Stomach (tissue), 8 donors: ENCODE measurements at regions not wholly inside any gene's neighbourhood (a gene's known extent, or its start where the extent isn't known, plus 50 kb on each side); places are given as distances from the start of the nearest gene placed in this dataset.

Experiments
- DNase-seq, 2 donors: peaks; one replicate each; pipeline versions ENCODE4 v3.0.0 to v3.0.0-alpha.2; 2013 to 2019
- H3K27ac ChIP-seq, 5 donors: fragments of 200-600 bp in 4 of 5; sonication (generic) in 4 of 5; one replicate each; pipeline ENCODE4 v1.5.1; 2013 to 2019; ENCODE audit warnings: mild to moderate bottlenecking in 1 of 5, moderate library complexity in 1 of 5
- H3K27me3 ChIP-seq, 3 donors: fragments of 200-600 bp; sonication (generic); one replicate each; pipeline ENCODE4 v1.5.1; 2017 to 2019; ENCODE audit warnings: mixed run types in 1 of 3
- H3K36me3 ChIP-seq, 4 donors: fragments of 200-600 bp; sonication (generic); 1 replicate in 3 of 4; 2 replicates in 1 of 4; pipeline ENCODE4 v1.5.1; 2016 to 2019
- H3K4me1 ChIP-seq, 4 donors: fragments of 200-600 bp; sonication (generic); one replicate each; pipeline ENCODE4 v1.5.1; 2016 to 2019
- H3K4me3 ChIP-seq, 4 donors: fragments of 200-600 bp; sonication (generic) in 3 of 4; one replicate each; pipeline ENCODE4 v1.5.1; 2016 to 2019; ENCODE audit warnings: mild to moderate bottlenecking in 1 of 4
- H3K9me3 ChIP-seq, 4 donors: fragments of 200-600 bp; sonication (generic); one replicate each; pipeline ENCODE4 v1.5.1; 2016 to 2019
- EP300 ChIP-seq: sonication (generic); formaldehyde crosslinking; IDR thresholded peaks from one replicate; pipeline ENCODE4 v1.6.1; 2017; ENCODE audit warnings: antibody characterized with exemption
- POLR2A ChIP-seq, 4 donors: fragments of 450-650 bp; IDR thresholded peaks; one replicate each; pipeline ENCODE4 v1.6.1; 2016; ENCODE audit warnings: antibody characterized with exemption in 4 of 4, control low read depth in 2 of 4, mild to moderate bottlenecking in 1 of 4, moderate library complexity in 1 of 4
- POLR2AphosphoS5 ChIP-seq, 3 donors: sonication (generic); formaldehyde crosslinking; IDR thresholded peaks; one replicate each; pipeline ENCODE4 v1.6.1; 2016; ENCODE audit warnings: antibody characterized with exemption in 3 of 3
- WGBS, 5 donors: extraction: QIAGEN DNeasy Blood & Tissue Kit in 3 of 5; methylation state at CpG; one replicate each; pipeline versions ENCODE4 v1.1.5 to v1.1.7; 2013 to 2018; 5-methylcytosine and 5-hydroxymethylcytosine counted together
- intact Hi-C: fragments of 100-400 bp; cut with DNase I; formaldehyde crosslinking; loops from one replicate; pipeline ENCODE4 v1.15.1; 2023; ENCODE audit warnings: low total_unique reads
- TF ChIP-seq, protein P1 (sequence below), 7 experiments: fragments of 450-650 bp in 4 of 7; fragments of 200-600 bp in 3 of 7; sonication (generic) in 3 of 7; IDR thresholded peaks; one replicate each; pipeline ENCODE4 v1.5.1; 2016 to 2019; ENCODE audit warnings: antibody characterized with exemption in 7 of 7, control low read depth in 2 of 7, mild to moderate bottlenecking in 1 of 7
- donor health status: healthy with polysubstance abuse.
- donor health status: Bipolar disorder and iron deficiency.
- donor health status: healthy.

- DNase-seq: no peak
- TF ChIP-seq EP300 (no peak), POLR2AphosphoS5 (IDR thresholded peaks at IDR 0.05) (no peak), POLR2A (IDR thresholded peaks at IDR 0.05) (no peak)
- TF ChIP-seq, protein P1, sequence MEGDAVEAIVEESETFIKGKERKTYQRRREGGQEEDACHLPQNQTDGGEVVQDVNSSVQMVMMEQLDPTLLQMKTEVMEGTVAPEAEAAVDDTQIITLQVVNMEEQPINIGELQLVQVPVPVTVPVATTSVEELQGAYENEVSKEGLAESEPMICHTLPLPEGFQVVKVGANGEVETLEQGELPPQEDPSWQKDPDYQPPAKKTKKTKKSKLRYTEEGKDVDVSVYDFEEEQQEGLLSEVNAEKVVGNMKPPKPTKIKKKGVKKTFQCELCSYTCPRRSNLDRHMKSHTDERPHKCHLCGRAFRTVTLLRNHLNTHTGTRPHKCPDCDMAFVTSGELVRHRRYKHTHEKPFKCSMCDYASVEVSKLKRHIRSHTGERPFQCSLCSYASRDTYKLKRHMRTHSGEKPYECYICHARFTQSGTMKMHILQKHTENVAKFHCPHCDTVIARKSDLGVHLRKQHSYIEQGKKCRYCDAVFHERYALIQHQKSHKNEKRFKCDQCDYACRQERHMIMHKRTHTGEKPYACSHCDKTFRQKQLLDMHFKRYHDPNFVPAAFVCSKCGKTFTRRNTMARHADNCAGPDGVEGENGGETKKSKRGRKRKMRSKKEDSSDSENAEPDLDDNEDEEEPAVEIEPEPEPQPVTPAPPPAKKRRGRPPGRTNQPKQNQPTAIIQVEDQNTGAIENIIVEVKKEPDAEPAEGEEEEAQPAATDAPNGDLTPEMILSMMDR (IDR thresholded peaks at IDR 0.05): no peak
- 54 to 72% (median 70%) methylated on average over 1 of the region's 1 CpG for WGBS, 5 donors
- no peak overlapping the region for H3K4me3 ChIP-seq
- intact Hi-C loops: no loop called here
- H3K4me1 ChIP-seq: no peaks in the 10 kb centered on the region
- H3K27me3 ChIP-seq: no peaks in the 10 kb centered on the region
- H3K36me3 ChIP-seq: no peaks in the 10 kb centered on the region
- H3K9me3 ChIP-seq: peaks cover 0 to 28% (median 19%) of the 10 kb centered on the region in 4 donors
- no peak overlapping the region for H3K27ac ChIP-seq
Observed at GRCh38 chr14:99050309-99050708, 221.7 kb downstream of the BCL11B start.

GRCh38 chr14:99052467-99052866, 219.5 kb downstream of the BCL11B start:
- H3K27me3 ChIP-seq: no peaks in the 10 kb centered on the region
- TF ChIP-seq POLR2A (IDR thresholded peaks at IDR 0.05) (no peak), EP300 (no peak), POLR2AphosphoS5 (IDR thresholded peaks at IDR 0.05) (no peak)
- TF ChIP-seq, protein P1 (IDR thresholded peaks at IDR 0.05): no peak
- WGBS, 5 donors: 84 to 91% (median 86%) methylated on average over 2 of the region's 2 CpGs
- H3K4me1 ChIP-seq: no peaks in the 10 kb centered on the region
- peaks cover 0 to 28% (median 19%) of the 10 kb centered on the region in 4 donors for H3K9me3 ChIP-seq
- intact Hi-C loops: no loop called here
- H3K4me3 ChIP-seq: no peak overlapping the region
- no peak for DNase-seq
- H3K36me3 ChIP-seq: no peaks in the 10 kb centered on the region
- H3K27ac ChIP-seq: no peak overlapping the region

DNA sequence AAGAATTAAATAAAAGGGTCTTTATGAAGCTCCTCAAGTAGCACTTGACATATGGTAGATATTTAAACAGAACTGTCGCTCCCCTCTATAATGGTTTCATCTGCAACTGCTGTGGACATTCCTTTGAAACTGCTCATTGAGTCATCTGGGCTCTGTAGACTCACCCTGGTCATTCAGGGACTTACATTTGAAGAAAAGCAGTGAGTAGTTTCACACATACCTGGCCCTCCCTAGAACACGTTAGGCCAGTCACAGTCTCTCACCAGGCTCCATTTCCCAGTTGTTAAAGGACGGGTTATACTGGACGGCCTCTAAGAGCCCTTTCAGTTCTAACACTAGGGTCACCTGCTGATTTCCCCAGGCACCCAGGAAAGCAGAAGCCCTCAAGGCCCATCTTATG, 217.0 kb downstream of the BCL11B start:
- 54 to 79% (median 66%) methylated on average over 4 of the region's 4 CpGs for WGBS, 5 donors
- H3K27me3 ChIP-seq: no peaks in the 10 kb centered on the region

GRCh38 chr14:99055816-99056215, 216.2 kb downstream of the BCL11B start:
- H3K36me3 ChIP-seq: no peaks in the 10 kb centered on the region
- WGBS, 5 donors: 64 to 76% (median 74%) methylated on average over 6 of the region's 6 CpGs
- H3K27ac ChIP-seq: no peak overlapping the region
- intact Hi-C loops: no loop called here
- H3K4me1 ChIP-seq: no peaks in the 10 kb centered on the region
- H3K27me3 ChIP-seq: no peaks in the 10 kb centered on the region
- no peak overlapping the region for H3K4me3 ChIP-seq
- no peak for DNase-seq
- peaks cover 0 to 28% (median 19%) of the 10 kb centered on the region in 4 donors for H3K9me3 ChIP-seq
- TF ChIP-seq, protein P1 (IDR thresholded peaks at IDR 0.05): no peak
- TF ChIP-seq POLR2AphosphoS5 (IDR thresholded peaks at IDR 0.05) (no peak), POLR2A (IDR thresholded peaks at IDR 0.05) (no peak), EP300 (no peak)

More for the DNA sequence above, 217.0 kb downstream of the BCL11B start:
- H3K9me3 ChIP-seq: peaks cover 0 to 28% (median 19%) of the 10 kb centered on the region in 4 donors
- intact Hi-C loops: no loop called here
- no peak overlapping the region for H3K4me3 ChIP-seq
- DNase-seq: no peak
- no peaks in the 10 kb centered on the region for H3K4me1 ChIP-seq
- H3K27ac ChIP-seq: no peak overlapping the region
- no peaks in the 10 kb centered on the region for H3K36me3 ChIP-seq
- TF ChIP-seq, protein P1 (IDR thresholded peaks at IDR 0.05): no peak
- no peak for TF ChIP-seq POLR2AphosphoS5 (IDR thresholded peaks at IDR 0.05)
- TF ChIP-seq EP300: no peak
- no peak for TF ChIP-seq POLR2A (IDR thresholded peaks at IDR 0.05)
